ENCODE measurements at regions not wholly inside any gene's neighbourhood (a gene's known extent, or its start where the extent isn't known, plus 50 kb on each side); places are given as distances from the start of the nearest gene placed in this dataset.
"Not testable (repeated sequence)": the region's sequence is repeated elsewhere in the genome, so short reads cannot be mapped to it uniquely, and the experiment has no call there.

DNA sequence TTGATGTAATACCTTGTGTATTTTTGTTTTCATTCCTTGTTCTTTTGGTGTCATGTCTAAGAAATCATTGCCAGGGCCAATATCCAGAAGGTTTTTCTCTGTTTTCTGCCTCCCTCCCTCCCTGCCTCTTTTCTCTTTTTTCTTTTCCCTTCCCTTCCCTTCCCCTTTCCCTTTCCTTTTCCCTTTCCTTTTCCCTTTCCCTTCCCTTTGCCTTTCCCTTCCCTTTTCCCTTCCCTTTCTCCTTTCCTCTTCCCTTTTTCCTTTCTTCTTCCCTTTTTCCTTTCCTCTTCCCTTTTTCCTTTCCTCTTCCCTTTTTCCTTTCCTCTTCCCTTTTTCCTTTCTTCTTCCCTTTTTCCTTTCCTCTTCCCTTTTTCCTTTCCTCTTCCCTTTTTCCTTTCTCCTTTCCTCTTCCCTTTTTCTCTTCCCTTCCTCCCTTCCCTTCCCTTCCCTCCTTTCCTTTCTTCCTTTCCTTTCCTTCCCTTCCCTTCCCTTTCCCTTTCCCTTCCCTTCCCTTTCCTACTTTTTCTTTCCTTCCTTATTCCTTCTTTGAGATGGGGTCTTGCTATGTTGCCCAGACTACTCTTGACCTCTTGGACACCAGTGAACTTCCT, 646.1 kb downstream of the RAPGEF2 start:
- no peak for DNase-seq

DNA sequence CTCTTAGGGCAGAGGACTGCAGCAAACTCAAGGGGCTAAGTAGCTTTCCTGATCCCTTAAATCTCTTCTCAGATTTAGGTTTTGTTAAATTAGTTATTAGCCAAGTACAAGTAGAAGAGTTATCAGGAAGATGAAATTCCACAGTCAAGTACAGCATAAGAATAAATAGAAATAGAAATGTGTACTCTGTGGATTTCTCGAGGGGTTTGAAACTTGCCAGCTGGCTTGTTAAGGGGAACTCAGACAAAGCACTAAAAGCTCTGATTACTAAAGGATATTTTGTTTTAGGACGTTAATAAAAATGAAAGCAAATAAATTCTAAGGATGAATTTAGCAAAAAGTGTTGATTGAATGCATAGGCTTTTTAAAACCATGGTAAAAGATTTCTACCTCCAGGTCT, 654.6 kb downstream of the RAPGEF2 start:
- DNase-seq: no peak

DNA sequence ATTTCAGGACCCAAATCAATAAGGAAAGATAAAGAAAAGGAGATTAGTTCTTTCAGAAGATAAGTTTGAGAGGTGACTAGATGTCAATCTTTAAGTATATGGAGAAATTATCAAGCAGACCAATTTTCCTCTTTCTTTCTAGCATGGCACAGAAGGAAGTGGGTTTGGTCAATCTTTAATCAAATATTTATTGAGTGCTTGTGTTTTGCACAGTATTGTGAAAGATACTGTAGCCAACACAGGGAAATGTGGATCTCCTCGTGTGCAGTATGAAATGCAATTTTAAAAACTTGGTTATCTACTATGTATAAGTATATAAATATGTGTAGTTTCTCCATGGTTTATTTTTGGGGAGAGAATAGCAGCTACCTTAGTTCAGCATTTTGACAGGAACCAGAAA, 655.2 kb downstream of the RAPGEF2 start:
- DNase-seq: no peak

DNA sequence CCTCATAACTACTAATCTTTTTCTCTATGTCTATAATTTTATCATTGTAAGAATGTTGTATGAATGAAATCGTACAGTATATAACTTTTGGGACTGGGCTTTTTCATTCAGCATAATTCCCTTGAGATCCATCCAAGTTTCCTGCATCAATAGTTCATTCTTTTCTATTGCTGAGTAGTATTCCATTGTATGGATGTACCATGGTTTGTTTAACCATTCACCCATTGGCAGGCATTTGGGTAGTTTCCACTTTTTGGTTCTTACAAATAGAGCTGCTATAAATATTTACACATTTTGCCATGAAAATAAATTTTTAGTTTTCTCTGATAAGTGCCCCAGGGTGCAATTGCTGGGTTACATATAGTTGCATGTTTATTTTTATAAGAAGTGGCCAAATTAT, 659.8 kb downstream of the RAPGEF2 start:
- no peak for DNase-seq

DNA sequence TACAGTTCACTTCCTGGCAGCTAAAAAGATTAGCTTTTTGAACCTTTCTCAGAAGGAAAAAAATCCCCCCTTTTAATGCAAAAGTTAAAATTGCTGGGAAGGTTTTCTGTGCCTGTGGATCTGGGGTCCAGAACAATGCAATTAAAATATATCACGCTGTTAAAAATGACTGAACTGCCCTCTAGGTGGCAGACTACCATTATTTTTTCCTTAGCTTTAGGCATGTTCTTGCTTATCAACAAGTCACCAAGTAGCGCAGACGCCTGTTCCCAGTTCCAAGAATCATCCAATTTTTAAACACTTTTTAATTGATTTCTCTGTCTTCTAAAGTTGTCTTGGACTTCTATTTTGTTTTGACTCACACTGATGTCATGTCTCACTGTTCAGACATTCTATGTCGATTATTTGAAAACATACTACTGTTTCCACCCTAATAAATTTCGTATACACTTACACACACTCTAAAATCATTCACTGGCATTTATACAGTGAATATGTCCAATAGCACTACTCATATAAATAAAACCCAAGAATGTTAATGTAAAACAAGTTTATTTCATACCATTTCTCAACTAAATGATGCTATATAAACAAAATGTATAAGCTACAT, 661.6 kb downstream of the RAPGEF2 start:
- DNase-seq: no peak

DNA sequence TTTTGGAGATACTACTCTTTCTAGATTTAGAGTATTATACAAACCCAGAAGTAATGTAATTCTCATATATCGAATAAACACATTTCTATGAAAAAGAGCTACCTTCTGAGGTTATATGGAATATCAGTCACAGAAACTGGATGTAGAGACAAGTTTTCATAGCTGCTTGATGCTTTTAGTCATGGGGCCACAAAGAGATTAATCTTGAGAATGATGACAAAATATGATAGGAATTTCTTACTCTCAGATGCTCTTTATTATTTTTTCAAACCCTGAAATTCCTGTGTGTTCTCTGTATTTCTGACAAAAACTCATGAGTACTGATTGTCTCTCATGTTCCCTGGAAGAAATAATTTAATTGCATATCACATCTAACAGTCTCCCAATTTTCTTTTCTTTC, 662.5 kb downstream of the RAPGEF2 start:
- no peak for DNase-seq

DNA sequence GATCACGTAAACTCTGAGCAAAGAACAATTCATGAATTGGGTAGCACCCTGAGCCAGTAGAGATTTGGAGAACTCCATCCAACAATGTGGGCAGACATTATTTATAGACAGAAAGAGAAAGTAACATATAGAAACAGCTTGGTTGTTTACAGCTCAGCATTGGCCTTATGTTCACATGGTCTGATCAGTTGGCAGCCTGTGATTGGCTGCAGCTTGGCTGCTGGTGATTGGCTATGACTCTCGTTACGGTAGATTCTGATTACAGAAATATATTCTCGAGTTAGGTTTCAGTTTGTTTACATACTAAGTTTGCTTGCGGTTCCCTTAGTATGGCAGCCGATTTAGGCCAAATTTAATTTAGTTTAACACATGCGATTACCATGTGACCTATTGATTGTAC, 663.4 kb downstream of the RAPGEF2 start:
- no peak for DNase-seq

DNA sequence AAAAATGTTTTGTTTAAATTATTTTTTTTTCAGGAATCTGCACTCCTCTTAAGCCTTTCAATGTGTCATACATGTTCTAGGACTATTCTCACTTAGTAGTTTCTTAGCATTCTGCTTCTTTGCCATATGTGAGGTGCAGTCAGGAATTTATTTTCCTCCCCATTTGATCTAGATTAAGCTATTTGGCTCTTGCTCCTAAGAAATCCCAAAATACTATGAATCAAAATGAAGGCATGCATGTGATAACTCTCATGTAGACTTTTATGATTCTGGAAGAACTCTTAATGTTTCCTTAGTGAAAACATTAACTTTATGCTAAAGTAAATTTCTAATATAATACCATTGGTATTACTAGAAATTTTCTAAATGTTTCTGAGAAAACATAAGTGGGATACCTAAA, 664.5 kb downstream of the RAPGEF2 start:
- DNase-seq: no peak

DNA sequence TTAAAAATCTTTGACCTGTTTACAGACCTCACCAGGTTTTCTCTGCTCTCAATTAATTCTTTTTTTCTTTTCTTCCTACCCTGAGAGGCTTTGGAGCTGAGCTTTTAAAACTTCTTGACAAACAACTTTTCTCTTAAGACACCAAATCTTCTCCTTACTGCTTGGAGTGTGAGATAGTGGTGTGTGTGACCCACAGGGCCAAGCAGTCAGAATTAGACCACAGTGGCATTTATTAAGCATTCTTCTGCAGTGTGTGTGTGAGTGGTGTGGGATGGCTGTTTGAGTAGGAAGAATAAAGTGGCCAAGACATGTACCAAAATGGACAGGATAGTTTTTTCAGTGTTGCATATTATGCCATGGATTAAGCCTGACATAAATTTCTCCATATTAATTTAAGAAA, 665.1 kb downstream of the RAPGEF2 start:
- DNase-seq: no peak

DNA sequence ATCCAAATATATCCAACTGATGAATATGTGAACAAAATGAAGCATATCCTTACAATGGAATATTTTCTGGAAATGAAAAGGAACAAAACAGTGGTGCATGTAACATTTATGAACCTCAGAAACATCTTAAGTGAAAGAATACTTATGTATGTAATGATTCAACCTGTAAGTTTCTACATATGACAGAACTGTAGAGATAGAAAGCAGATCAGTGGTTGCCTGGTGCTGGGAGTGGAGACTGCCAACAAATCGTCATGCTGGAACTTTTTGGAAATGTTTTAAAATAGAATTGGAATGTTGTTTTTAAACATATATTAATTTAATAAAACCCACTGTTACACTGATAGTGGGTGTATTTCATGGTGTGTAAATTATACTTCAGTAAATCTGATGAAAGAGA, 667.5 kb downstream of the RAPGEF2 start:
- no peak for DNase-seq

DNA sequence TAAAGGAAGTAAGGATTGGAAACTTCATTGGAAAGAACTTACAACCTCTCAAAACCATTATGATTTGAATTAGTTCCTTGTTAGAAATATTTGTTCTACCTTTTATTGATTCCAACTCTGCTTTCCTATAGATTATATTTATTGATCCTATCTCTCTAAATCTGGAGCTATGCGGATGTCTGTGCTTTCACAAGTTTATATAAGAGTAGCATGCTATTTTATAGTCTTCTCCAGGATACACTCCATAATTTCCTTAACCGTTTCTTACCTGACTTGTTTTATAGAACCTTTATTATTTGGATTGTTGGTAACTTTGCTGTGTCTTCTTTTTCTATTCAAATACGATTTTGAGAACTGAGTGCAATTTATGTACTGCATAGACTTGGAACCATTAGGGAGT, 668.1 kb downstream of the RAPGEF2 start:
- no peak for DNase-seq

DNA sequence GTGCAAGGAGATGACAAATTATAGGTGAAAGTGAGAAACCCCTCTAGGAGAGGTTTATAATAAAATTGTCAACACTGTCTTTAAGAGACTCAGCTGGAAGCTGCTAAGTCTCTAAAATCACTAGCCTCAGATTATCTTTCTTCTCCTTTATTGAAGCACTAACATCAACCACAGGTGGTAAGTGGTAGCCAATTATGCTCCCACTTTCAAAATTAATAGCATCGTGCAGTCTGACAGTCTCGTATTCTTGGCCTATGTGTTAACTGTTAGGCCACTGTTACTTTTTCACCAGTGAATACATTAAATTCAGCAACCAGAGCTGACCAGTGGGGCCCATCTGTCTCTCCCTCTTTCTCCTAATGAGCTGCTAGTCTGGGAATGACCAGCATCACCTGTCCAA, 674.1 kb downstream of the RAPGEF2 start:
- DNase-seq: no peak

DNA sequence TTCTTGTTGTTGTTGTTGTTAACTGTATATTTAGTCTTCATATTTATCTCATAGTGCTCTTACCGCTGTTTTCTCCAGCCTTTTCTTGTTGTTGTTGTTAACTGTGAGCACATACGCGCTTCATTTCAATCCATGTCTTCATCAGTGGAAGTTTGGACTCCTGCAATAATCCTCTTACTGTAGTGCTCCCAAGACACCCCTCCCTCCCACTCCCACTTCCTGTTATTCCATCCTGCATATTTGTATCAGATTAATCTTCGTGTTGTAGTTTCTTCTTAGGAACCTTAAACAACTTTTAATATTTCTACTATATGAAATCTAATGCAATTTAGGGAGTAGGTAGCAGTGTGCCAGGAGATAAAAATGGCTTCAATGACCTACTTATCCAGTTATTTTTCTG, 674.8 kb downstream of the RAPGEF2 start:
- no peak for DNase-seq

DNA sequence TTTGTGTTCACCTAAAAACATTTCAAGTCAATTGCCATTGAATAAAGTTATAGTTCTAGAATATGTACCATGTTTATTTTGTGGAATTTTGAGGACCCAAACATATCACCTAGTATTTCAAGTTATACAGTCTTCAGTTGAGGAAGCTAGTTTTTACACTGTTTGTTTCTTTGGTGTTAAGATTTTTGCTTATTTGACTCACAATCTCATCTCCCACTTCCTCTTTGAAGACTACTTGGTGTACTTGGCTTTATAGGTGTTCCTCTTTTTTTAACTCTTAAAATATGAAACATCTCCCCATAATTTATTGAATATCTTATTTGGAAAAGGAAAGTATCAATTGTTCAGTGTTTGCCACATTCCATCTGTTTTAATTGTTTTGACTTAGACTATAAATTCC, 675.4 kb downstream of the RAPGEF2 start:
- no peak for DNase-seq

DNA sequence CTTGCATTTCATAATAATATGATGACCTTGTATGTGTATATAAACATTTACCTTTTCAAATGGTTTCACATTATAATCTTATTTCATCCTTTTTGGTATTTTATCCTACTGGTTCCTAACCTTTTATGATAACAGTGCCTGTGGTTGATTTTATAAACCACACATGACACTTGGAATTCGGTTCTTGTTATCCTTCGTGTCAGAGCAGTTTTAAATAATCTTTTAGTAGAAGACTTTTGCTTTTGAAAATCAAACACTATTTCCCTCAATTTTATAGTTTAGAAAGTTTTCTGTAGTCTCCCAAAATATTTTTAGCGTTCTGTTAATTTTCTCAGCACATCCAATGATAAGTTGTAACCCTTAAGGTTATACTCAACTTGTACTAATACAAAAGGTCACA, 676.8 kb downstream of the RAPGEF2 start:
- no peak for DNase-seq

DNA sequence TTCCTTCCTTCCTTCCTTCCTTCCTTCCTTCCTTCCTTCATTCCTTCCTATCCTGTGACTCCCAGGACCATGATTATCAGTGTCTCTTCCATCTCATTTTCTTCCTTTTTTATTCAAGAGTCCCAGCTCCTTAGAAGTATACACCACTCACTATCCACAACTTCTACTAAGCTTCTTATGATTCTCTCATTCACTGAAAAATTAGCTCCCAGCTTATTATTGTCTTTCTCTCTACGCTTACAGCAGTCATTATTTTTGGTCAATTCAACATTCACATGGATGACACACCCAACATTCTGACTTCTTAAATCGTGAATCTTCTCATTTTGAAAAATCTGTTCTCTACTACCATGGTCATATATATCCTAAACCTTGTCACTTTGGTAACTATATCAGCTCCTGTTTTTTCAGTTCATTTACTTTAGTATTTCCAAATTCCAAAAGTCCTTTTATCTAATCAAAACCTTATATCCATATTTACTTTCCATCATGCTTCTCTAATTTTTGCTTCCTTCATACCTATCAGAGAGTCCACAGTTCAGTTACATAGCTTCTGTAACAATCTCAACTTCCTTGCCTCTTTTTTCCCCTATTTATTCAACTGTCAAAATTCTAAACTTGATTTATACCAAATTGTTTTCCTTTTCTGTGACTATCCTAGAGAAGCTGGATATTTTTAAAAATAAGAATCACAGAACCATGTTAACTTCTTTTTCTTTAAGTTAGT, 677.5 kb downstream of the RAPGEF2 start:
- no peak for DNase-seq

DNA sequence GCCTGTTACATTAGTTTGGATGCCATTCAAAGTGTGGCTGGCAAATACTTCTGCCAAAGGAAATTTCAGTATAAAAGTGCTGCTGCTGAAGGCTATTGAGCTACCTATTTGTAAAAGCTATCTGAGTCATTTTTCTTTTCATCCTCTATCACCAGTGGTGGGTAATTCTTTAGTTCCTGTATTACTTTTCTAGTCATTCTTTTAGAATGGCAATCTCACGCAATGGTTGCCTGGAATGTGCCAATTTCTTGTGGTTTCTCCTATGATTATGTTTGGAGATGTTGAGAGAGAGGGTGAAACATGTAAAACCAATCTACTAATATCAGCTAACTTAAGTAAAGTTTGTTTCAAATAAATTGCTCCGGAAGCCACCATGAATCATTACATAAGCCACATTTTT, 685.0 kb downstream of the RAPGEF2 start:
- no peak for DNase-seq

DNA sequence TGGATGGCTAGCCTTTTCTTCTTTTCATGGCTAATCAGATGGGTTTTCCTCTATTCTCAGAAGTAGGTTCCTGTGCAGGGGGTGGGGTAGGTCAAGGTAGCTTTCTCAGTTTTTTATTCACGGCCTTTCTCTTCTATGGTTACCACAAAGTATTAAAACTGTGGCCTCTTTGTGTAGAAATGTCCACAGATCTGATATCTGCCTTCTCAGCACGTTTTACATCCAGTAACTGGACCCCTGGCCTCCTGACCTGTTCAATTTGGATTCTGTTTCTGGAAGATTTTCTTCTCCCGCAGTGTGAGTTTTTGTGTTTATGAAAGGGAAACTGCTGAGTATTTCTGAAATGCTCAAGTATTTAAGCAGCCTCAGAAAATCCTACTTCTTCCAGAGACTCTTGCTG, 688.5 kb downstream of the RAPGEF2 start:
- DNase-seq: no peak

DNA sequence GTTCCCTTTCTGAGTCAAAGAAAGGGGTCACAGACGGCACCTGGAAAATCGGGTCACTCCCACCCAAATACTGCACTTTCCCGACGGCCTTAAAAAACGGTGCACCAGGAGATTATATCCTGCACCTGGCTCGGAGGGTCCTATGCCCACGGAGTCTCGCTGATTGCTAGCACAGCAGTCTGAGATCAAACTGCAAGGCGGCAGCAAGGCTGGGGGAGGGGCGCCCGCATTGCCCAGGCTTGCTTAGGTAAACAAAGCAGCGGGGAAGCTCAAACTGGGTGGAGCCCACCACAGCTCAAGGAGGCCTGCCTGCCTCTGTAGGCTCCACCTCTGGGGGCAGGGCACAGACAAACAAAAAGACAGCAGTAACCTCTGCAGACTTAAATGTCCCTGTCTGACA, 701.7 kb downstream of the RAPGEF2 start:
- DNase-seq: not testable (repeated sequence)

DNA sequence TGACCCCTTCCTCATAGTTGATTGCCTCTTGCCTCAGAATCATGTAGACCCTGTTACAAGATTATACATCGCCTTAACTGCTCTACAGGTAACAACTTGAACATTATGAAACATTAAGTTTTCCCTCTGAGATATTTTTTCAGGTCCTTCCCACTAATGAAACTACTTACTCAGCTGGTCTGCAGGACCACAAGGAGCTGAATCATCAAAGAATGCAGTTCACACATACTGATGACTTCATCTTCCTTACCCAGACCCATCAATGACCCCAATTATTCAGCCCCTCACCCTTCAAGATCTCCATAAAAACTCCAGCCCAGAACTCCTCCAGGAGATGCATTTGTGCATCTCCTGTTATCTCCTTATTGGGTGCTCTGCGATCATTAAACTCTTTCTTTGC, 720.9 kb downstream of the RAPGEF2 start:
- DNase-seq: no peak

DNA sequence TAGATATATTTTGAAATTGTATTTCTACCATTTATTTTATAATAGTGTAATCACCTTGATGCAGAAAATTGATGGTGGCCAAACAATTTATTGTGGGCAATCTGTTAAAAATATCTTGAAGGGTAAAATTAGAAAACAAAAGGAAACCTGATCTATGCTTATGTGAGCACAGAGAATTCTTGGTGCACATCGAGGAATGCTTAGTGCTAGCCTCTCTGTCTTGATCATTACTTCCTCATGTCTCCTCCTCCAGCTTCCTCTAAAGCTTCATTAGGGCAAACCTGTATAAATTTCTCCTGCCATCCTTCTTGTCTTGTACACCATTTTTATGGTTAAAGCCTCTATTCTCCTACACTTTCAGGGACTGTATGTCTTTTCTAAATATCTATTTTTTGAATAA, 725.8 kb downstream of the RAPGEF2 start:
- no peak for DNase-seq

DNA sequence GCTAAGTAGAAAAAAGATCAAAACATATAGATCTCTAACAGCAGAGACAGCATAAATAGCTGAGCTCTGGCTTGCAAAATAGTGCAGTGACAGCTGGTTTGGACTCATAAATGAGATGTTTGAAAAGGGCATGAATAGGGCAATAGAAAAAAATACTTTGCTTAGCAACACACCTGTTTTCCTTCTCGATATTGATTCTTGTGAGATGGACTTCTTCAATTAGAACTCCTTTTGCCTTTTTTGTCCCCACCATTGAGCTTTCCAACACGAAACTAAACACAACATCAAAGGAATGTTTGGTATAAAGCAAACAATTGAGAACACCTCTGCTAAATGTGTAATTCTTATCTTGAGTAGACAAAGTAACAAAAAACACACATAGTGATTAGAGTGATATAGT, 726.3 kb downstream of the RAPGEF2 start:
- no peak for DNase-seq

DNA sequence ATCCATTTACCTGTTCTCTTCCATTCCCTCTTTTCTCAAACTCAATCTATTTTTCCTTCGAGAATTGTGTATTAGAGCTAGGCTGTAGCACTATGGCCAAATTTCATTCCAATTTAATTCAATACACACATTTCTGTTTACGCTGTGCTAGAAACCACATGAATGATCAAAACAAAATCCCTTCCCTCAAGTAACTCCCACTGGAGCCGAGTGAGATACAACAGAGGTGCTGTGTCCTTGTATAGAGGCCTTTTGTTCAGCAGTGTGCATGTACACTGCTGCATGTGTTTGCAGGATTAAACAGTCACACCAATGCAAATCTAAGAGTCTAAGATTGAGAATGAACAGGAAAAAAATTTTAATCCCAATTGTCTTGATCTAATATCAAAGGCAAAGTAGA, 734.2 kb downstream of the RAPGEF2 start:
- no peak for DNase-seq

DNA sequence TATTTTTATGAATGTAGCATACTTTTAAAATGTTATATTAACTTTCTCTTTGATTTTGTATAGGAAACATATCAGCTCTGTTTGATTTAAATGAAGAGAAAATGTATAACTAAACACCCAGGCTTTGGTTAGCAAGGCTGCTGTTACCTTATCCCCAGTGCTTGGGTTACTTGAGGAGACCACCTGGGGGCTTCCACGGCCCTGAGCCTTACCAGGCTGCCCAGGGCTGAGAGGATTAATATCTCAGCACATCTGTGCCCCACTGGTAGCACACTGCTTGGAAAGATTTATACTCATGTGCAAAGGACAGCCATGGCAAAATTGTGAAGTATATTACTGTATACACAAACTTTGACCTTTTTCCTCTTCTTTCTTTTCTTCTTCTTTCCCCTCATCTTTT, 752.9 kb downstream of the RAPGEF2 start:
- no peak for DNase-seq

DNA sequence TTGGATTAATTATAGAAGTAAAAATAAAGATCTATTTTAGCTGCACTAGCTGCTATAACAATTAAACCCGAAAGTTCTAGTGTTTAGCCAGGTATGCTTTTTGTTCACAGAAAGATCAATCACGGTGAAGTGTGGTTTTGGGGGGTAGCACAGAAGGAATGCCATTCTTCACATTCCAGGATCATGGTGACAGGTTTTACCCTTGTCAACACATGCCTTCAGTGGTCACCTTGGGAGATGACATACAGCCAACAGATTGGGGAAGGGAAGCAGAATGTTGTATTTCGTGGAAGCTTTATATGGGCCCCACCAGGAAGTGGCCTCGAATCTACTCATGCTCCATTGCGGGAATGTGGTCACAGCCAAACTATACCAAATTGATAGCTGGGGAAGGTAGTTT, 753.6 kb downstream of the RAPGEF2 start:
- no peak for DNase-seq

Data from CD4-positive, alpha-beta T cell treated with Interleukin-10 for 1 hour (primary cell).